ENCODE measurements at regions not wholly inside any gene's neighbourhood (a gene's known extent, or its start where the extent isn't known, plus 50 kb on each side); places are given as distances from the start of the nearest gene placed in this dataset.
A peak's percentile ranks its signal among the peaks of the same experiment; 100 is the strongest.

DNA sequence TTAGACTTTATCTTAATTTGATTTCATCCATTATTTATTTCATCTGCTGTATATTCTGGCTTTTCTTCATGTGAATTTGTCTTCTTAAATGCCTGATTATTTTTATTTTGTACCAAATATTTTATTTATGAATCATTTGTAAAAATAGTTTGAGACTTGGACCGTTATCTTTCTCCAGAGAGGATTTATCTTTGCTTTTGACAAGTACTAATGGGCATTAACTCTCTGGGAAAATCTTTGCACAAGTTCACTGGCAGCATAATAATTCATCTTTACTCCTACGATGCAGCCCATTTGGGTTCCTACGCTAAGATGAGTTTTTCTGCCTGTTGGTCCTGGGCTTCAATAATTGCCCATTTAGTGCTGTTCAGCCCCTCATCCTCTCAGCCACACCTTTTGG lies 131.0 kb upstream of the RORB start:
- Histone ChIP-seq H3K36me3 (ENCODE audit: control insufficient read depth, insufficient read depth, low read length) (no peaks in the 10 kb centered on the region), H3K4me3 (replicated peaks; ENCODE audit: low read depth, low read length) (no peak overlapping the region), H3K27me3 (replicated peaks; ENCODE audit: control insufficient read depth, insufficient read depth, low read length) (no peaks in the 10 kb centered on the region)
- TF ChIP-seq, protein P1, sequence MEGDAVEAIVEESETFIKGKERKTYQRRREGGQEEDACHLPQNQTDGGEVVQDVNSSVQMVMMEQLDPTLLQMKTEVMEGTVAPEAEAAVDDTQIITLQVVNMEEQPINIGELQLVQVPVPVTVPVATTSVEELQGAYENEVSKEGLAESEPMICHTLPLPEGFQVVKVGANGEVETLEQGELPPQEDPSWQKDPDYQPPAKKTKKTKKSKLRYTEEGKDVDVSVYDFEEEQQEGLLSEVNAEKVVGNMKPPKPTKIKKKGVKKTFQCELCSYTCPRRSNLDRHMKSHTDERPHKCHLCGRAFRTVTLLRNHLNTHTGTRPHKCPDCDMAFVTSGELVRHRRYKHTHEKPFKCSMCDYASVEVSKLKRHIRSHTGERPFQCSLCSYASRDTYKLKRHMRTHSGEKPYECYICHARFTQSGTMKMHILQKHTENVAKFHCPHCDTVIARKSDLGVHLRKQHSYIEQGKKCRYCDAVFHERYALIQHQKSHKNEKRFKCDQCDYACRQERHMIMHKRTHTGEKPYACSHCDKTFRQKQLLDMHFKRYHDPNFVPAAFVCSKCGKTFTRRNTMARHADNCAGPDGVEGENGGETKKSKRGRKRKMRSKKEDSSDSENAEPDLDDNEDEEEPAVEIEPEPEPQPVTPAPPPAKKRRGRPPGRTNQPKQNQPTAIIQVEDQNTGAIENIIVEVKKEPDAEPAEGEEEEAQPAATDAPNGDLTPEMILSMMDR (IDR thresholded peaks at IDR 0.05; ENCODE audit: insufficient read depth, low read length, poor library complexity, severe bottlenecking): no peak
- DNase-seq (ENCODE audit: extremely low read depth, insufficient read length): no peak

DNA sequence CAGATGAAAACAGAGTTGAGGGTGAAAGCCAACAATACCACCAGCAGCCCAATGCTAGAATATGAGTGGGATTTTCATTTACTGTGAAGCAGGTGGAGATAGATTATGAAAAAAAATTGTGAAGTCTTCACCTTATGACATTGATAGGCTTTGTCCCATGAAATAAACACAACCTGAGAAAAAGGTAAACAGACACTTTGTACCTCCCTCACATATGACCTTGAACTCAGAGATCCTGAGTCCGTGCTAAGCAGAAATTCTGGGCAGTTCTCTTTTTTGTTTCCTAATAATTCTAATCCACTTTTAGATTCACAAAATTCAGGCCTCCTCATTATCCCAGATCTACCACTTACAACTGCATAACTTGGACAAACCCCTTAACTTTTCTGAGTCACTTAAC lies 127.3 kb upstream of the RORB start:
- TF ChIP-seq, protein P1 (IDR thresholded peaks at IDR 0.05; ENCODE audit: insufficient read depth, low read length, poor library complexity, severe bottlenecking): no peak
- H3K27me3 ChIP-seq (replicated peaks; ENCODE audit: control insufficient read depth, insufficient read depth, low read length): no peaks in the 10 kb centered on the region
- no peaks in the 10 kb centered on the region for H3K36me3 ChIP-seq (ENCODE audit: control insufficient read depth, insufficient read depth, low read length)
- no peak overlapping the region for H3K4me3 ChIP-seq (replicated peaks; ENCODE audit: low read depth, low read length)
- no peak for DNase-seq (ENCODE audit: extremely low read depth, insufficient read length)

- DNase-seq (ENCODE audit: extremely low read depth, insufficient read length): no peak
- H3K36me3 ChIP-seq (ENCODE audit: control insufficient read depth, insufficient read depth, low read length): no peaks in the 10 kb centered on the region
- H3K4me3 ChIP-seq (replicated peaks; ENCODE audit: low read depth, low read length): no peak overlapping the region
- TF ChIP-seq, protein P1 (IDR thresholded peaks at IDR 0.05; ENCODE audit: insufficient read depth, low read length, poor library complexity, severe bottlenecking): no peak
- no peaks in the 10 kb centered on the region for H3K27me3 ChIP-seq (replicated peaks; ENCODE audit: control insufficient read depth, insufficient read depth, low read length)
These were observed 123.8 kb upstream of the RORB start for GRCh38 chr9:74373348-74373747.

DNA sequence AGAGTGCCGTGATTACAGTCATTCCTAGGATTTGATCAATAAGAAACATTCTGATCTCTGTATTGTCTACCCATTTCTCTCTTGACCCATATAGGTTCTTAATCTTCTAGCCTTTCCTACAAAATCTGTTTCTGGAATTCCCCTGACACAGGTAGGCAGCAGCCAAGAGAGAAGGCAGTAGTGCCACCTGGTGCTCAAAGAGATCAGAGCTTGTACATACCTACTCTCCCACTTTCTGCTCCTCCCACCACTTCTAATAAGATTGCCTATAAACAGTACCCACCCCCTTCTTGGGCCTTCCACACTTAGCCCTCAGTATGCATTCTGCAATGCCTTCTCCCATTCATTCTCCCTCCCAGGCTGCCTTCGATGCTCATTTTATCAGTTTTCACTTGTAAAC lies 117.4 kb upstream of the RORB start:
- TF ChIP-seq, protein P1 (IDR thresholded peaks at IDR 0.05; ENCODE audit: insufficient read depth, low read length, poor library complexity, severe bottlenecking): peak; percentile 64
- DNase-seq (ENCODE audit: extremely low read depth, insufficient read length): no peak
- Histone ChIP-seq H3K27me3 (replicated peaks; ENCODE audit: control insufficient read depth, insufficient read depth, low read length) (no peaks in the 10 kb centered on the region), H3K36me3 (ENCODE audit: control insufficient read depth, insufficient read depth, low read length) (no peaks in the 10 kb centered on the region), H3K4me3 (replicated peaks; ENCODE audit: low read depth, low read length) (no peak overlapping the region)

- no peak for DNase-seq (ENCODE audit: extremely low read depth, insufficient read length)
- Histone ChIP-seq H3K4me3 (replicated peaks; ENCODE audit: low read depth, low read length) (no peak overlapping the region), H3K27me3 (replicated peaks; ENCODE audit: control insufficient read depth, insufficient read depth, low read length) (no peaks in the 10 kb centered on the region), H3K36me3 (ENCODE audit: control insufficient read depth, insufficient read depth, low read length) (no peaks in the 10 kb centered on the region)
- TF ChIP-seq, protein P1 (IDR thresholded peaks at IDR 0.05; ENCODE audit: insufficient read depth, low read length, poor library complexity, severe bottlenecking): no peak
These were observed 105.3 kb upstream of the RORB start for GRCh38 chr9:74391816-74392215.

GRCh38 chr9:74403581-74403980 lies 93.6 kb upstream of the RORB start:
- DNase-seq (ENCODE audit: extremely low read depth, insufficient read length): no peak
- Histone ChIP-seq H3K27me3 (replicated peaks; ENCODE audit: control insufficient read depth, insufficient read depth, low read length) (no peaks in the 10 kb centered on the region), H3K36me3 (ENCODE audit: control insufficient read depth, insufficient read depth, low read length) (no peaks in the 10 kb centered on the region), H3K4me3 (replicated peaks; ENCODE audit: low read depth, low read length) (no peak overlapping the region)
- TF ChIP-seq, protein P1 (IDR thresholded peaks at IDR 0.05; ENCODE audit: insufficient read depth, low read length, poor library complexity, severe bottlenecking): no peak

Data from GM06990 (cell line).